ENCODE measurements at regions not wholly inside any gene's neighbourhood (a gene's known extent, or its start where the extent isn't known, plus 50 kb on each side); places are given as distances from the start of the nearest gene placed in this dataset.

GRCh38 chr4:62235911-62236310 lies 1035.8 kb downstream of the ADGRL3 start:
- DNase-seq (ENCODE audit: low read depth) = no peak

GRCh38 chr4:62232814-62233213 lies 1032.7 kb downstream of the ADGRL3 start:
- no peak for DNase-seq (ENCODE audit: low read depth)

GRCh38 chr4:62231994-62232393 lies 1031.9 kb downstream of the ADGRL3 start:
- no peak for DNase-seq (ENCODE audit: low read depth)

- DNase-seq (ENCODE audit: low read depth) = no peak
Observed at GRCh38 chr4:62226082-62226481, 1026.0 kb downstream of the ADGRL3 start.

GRCh38 chr4:62222121-62222520 lies 1022.0 kb downstream of the ADGRL3 start:
- DNase-seq (ENCODE audit: low read depth) = no peak

- no peak for DNase-seq (ENCODE audit: low read depth)
Observed at GRCh38 chr4:62210486-62210885, 1010.4 kb downstream of the ADGRL3 start.

- DNase-seq (ENCODE audit: low read depth) = no peak
Observed at GRCh38 chr4:62209757-62210485, 1009.8 kb downstream of the ADGRL3 start.

GRCh38 chr4:62208921-62209320 lies 1008.8 kb downstream of the ADGRL3 start:
- no peak for DNase-seq (ENCODE audit: low read depth)

GRCh38 chr4:62204136-62204535 lies 1004.0 kb downstream of the ADGRL3 start:
- no peak for DNase-seq (ENCODE audit: low read depth)

- DNase-seq (ENCODE audit: low read depth) = no peak
Observed at GRCh38 chr4:62199291-62199810, 999.2 kb downstream of the ADGRL3 start.

- DNase-seq (ENCODE audit: low read depth) = no peak
Observed at GRCh38 chr4:62196338-62196737, 996.2 kb downstream of the ADGRL3 start.

GRCh38 chr4:62194342-62194741 lies 994.2 kb downstream of the ADGRL3 start:
- no peak for DNase-seq (ENCODE audit: low read depth)

- no peak for DNase-seq (ENCODE audit: low read depth)
Observed at GRCh38 chr4:62193761-62194160, 993.6 kb downstream of the ADGRL3 start.

GRCh38 chr4:62191451-62192240 lies 991.5 kb downstream of the ADGRL3 start:
- DNase-seq (ENCODE audit: low read depth) = no peak

GRCh38 chr4:62170235-62170634 lies 970.1 kb downstream of the ADGRL3 start:
- DNase-seq (ENCODE audit: low read depth) = no peak

GRCh38 chr4:62168681-62169080 lies 968.6 kb downstream of the ADGRL3 start:
- DNase-seq (ENCODE audit: low read depth) = no peak

GRCh38 chr4:62162606-62163005 lies 962.5 kb downstream of the ADGRL3 start:
- no peak for DNase-seq (ENCODE audit: low read depth)

GRCh38 chr4:62161446-62161845 lies 961.3 kb downstream of the ADGRL3 start:
- DNase-seq (ENCODE audit: low read depth) = no peak

GRCh38 chr4:62159876-62160275 lies 959.8 kb downstream of the ADGRL3 start:
- DNase-seq (ENCODE audit: low read depth) = no peak

- no peak for DNase-seq (ENCODE audit: low read depth)
Observed at GRCh38 chr4:62159306-62159705, 959.2 kb downstream of the ADGRL3 start.

- DNase-seq (ENCODE audit: low read depth) = no peak
Observed at GRCh38 chr4:62156205-62156604, 956.1 kb downstream of the ADGRL3 start.

GRCh38 chr4:62145276-62145675 lies 945.1 kb downstream of the ADGRL3 start:
- DNase-seq (ENCODE audit: low read depth) = no peak

GRCh38 chr4:62144431-62144830 lies 944.3 kb downstream of the ADGRL3 start:
- no peak for DNase-seq (ENCODE audit: low read depth)
